IPS-NIHi7 (cell line): ENCODE measurements at regions not wholly inside any gene's neighbourhood (a gene's known extent, or its start where the extent isn't known, plus 50 kb on each side); places are given as distances from the start of the nearest gene placed in this dataset.
"Not testable (repeated sequence)": the region's sequence is repeated elsewhere in the genome, so short reads cannot be mapped to it uniquely, and the experiment has no call there.

ENCODE experiments used
- DNase-seq: peaks from one replicate; pipeline ENCODE4 v3.0.0; 2012; ENCODE audit warnings: mixed read lengths; ENCODE audit errors: extremely low spot score

GRCh38 chr2:66103581-66103980 is 331.3 kb upstream of the MEIS1 start:
- no peak for DNase-seq

GRCh38 chr2:66101206-66101605 is 333.7 kb upstream of the MEIS1 start:
- no peak for DNase-seq

GRCh38 chr2:66095820-66096345 is 339.0 kb upstream of the MEIS1 start:
- DNase-seq = peak; percentile 74

GRCh38 chr2:66094689-66095088 is 340.2 kb upstream of the MEIS1 start:
- DNase-seq = not testable (repeated sequence)

GRCh38 chr2:66093371-66093770 is 341.6 kb upstream of the MEIS1 start:
- no peak for DNase-seq

GRCh38 chr2:66084948-66085590 is 349.9 kb upstream of the MEIS1 start:
- no peak for DNase-seq

GRCh38 chr2:66082581-66082980 is 352.3 kb upstream of the MEIS1 start:
- no peak for DNase-seq

GRCh38 chr2:66080127-66080526 is 354.8 kb upstream of the MEIS1 start:
- no peak for DNase-seq

GRCh38 chr2:66073172-66073571 is 361.8 kb upstream of the MEIS1 start:
- DNase-seq = no peak

- DNase-seq = no peak
These were observed 364.0 kb upstream of the MEIS1 start for GRCh38 chr2:66070721-66071602.

GRCh38 chr2:66069937-66070720 is 364.8 kb upstream of the MEIS1 start:
- DNase-seq = no peak

GRCh38 chr2:66066032-66066431 is 368.9 kb upstream of the MEIS1 start:
- DNase-seq = no peak

GRCh38 chr2:66059332-66059731 is 375.6 kb upstream of the MEIS1 start:
- no peak for DNase-seq

- no peak for DNase-seq
These were observed 376.2 kb upstream of the MEIS1 start for GRCh38 chr2:66058675-66059074.

- no peak for DNase-seq
These were observed 377.1 kb upstream of the MEIS1 start for GRCh38 chr2:66057844-66058243.

GRCh38 chr2:66050392-66050791 is 384.5 kb upstream of the MEIS1 start:
- no peak for DNase-seq

GRCh38 chr2:66048667-66049066 is 386.3 kb upstream of the MEIS1 start:
- DNase-seq = no peak

- DNase-seq = no peak
These were observed 392.8 kb upstream of the MEIS1 start for GRCh38 chr2:66041902-66042657.

- DNase-seq = no peak
These were observed 398.0 kb upstream of the MEIS1 start for GRCh38 chr2:66036948-66037347.

- no peak for DNase-seq
These were observed 400.5 kb upstream of the MEIS1 start for GRCh38 chr2:66034467-66034866.

- no peak for DNase-seq
These were observed 402.6 kb upstream of the MEIS1 start for GRCh38 chr2:66032226-66032775.
